CD4-positive, alpha-beta T cell treated with Interleukin-2 at 100 ng/mL for 4 hours (primary cell): ENCODE measurements at regions not wholly inside any gene's neighbourhood (a gene's known extent, or its start where the extent isn't known, plus 50 kb on each side); places are given as distances from the start of the nearest gene placed in this dataset.

Experiments used
- DNase-seq: peaks from one replicate; pipeline ENCODE4 v3.0.0-alpha.2; 2020; ENCODE audit warnings: low spot score

DNA sequence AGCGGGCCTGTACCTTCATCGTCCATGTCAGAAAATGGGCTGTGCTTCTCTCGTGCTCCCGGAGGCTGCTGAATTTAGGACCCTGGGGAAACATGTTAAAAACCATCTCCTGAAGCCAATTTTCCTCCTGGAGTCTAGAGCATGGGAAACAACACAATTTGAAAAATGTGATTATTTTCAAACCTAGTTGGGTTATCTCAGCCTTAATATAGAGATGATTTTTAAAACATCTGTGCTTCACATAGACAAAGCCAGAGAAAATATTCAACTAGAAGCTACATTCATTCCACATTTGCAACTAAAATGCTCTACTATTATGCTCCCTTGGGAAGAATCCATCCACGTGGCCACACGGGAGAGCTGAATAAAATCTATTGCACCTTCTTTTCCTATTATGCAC lies 225.9 kb upstream of the TMEM72 start:
- no peak for DNase-seq

DNA sequence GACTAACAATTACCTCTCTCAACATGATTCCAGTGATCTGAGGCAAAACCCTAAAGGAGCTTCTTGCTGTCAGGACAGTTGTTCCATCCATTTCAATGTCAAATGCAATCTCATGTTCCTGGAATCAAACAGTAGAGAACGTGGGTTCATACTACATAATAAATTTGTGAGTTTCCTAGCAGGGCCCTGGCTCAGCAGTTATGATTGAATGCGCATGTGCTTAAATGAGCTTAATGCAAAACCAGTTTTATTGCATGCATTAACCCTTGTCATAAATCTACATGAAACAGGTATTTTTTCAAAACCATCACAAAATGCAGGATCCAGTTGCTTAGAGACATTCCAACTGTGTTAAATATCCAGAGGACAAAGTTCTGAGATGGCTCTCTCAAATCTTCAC lies 225.4 kb upstream of the TMEM72 start:
- no peak for DNase-seq

DNA sequence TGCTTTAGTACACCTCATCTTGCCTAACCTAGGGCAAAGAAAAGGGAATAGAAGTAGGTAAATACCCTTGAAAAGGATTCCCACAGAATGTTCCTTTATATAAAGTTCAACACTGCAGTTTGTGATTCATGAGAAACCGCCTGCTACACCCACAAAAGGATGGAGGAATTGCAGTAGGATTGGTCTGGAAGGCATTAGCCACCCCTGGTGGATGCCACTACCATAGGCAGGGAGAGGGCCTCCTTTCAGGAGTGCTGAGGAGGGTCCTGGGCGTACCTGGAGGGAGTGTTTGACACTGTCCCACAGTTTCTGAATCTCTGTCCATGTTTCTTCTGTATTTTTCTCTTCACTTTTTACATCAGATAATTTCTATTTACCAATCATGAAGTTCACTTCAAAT lies 221.8 kb upstream of the TMEM72 start:
- no peak for DNase-seq

DNA sequence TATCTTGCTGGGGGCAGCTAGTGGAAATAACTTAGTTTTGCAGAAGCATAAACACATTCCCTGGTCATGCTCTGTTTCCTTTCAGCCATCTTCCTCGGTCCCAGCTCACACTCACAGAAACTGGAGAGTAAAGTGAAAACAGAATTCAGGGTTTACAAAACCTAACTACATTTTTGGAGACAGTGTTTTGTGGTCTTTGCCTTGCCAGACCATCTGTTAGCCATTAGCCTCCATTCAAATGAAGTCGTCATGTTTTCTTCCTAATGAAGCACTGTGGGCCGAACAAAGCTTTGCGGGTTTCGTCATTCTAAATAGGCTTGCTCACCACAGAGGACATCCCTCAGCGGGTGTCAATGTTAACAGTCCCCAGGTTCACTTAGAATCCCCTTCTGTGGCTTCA lies 214.6 kb upstream of the TMEM72 start:
- DNase-seq, result no peak

DNA sequence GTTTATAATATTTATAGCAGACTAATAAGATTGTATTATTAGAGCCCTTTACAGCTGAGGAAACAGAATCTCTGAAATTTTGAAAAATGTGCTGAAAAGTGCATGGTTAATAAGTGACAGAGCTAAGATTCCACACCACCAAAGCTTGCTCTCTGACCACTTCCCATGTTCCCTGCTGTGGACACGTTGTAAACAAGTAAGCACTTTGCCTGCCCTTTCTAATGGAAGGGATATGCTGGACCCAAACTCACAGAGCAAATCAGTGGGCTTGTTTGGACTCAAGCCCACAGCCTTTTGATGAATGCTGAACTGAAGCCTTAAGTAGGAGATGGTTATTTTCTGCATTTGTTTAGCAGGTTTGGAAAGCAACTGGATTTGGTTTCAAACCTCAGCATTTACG lies 214.0 kb upstream of the TMEM72 start:
- no peak for DNase-seq

DNA sequence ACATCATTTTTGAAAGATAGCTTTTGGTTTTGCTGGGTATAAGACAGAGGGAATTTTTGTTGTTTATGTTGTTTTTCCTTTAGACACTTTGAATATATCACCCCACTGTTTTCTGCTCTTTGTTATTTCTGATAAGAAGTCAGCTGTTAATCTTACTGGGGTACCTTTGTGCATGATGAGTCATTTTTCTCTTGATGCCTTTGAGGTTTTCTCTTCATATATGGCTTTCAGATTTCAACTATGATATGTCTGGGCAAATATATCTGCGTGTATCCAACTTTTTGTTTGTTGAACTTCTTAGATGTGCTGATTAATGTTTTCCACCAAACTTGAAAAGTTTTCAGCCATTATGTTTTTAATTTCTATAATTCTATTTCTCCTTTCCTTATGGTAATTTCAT lies 208.6 kb upstream of the TMEM72 start:
- DNase-seq, result no peak

DNA sequence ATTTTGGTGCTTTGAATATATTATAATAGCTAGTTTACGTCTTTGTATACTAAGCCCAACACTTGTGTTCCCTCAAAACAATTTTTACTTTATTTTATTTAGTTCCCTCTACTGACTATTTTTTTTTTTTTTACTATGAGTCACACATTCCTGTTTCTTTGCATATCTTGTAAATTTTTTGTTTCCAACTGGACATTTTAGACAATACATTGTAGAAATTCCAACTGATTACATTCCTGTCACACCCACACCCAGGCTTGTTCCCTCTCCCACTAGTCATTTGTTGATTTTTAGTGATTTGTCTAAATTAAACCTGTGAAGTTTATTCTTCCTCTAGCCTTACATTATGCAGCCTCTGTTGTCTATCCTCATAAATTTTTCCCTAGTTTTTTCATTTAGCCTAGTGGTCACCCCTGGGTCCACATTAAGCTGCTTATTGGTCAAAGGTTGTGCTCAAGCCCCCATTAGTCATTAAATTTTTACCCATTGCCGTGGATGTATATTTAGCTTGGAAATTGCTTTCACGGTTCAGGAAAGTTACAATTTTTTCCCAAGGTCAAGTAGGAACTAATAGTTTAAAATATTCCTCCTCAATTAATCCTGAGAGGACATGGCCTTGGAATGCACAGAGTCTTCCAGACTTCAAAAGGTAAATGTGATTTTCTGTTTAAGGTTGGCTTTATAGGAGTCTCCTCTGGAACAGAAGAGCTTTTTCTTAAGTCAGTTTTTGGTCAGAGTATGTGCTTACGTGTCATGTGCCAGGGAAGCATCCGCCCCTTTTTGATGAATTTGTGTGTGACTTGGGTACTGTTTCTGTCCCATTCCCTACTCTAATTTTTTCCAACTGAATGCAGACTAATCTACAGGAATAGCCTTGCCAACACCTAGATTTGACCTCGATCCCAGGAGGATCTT lies 207.6 kb upstream of the TMEM72 start:
- DNase-seq, result no peak

DNA sequence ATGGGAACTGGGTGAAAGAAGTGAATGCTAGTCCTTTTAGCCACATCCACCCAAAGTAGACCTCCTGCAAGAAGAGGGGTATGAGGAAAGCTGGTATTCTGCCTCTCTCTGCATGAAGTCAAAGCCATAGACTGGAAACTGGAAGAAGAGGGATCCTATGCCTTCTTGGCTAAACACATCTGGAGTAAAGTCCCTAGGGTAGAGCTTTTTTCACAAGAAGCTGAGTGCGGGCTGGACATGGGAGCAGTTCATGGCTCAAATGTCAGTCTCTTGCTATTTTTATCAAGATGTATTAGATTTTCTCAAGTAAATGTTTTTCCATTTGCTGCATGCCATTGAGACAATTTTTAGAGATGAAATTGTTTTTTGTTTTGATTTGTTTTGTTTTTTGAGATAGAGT lies 206.5 kb upstream of the TMEM72 start:
- DNase-seq, result no peak

DNA sequence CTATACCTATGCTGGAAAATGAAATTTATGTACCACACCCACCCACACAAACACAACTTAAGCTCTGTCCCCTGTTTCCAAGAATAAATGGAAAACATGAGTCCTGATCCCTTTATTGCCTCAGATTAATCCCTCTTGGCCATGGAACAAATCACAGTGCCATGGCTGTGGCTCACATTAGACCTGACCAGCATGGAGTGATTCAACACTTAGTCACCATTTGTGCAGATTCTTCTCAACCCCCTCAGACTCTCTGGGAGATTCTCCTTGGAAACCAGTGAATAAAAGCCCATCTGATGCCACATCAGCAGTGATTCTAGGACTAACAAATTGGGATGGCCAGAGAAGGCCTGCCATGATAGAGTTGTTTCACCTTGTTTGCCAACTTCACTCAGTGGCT lies 204.4 kb upstream of the TMEM72 start:
- DNase-seq, result no peak

DNA sequence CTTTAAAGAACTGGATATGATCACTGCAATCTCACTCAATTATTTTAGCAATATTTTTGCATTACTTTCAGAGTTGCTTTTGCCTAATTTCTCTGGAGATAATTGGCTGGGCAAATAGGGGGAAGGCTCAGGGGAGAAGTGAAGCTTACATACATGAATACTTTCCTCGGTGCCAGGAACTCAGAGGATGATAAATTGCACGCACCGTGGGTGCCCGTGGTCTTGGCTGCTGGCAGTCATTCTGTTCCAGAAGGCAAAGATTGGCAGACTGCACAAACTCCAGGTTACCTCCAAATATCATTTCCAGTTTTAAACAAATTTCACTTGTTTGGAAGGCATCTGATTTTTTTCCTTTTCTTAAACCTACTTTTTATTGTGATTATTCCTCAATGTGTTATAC lies 197.8 kb upstream of the TMEM72 start:
- no peak for DNase-seq

DNA sequence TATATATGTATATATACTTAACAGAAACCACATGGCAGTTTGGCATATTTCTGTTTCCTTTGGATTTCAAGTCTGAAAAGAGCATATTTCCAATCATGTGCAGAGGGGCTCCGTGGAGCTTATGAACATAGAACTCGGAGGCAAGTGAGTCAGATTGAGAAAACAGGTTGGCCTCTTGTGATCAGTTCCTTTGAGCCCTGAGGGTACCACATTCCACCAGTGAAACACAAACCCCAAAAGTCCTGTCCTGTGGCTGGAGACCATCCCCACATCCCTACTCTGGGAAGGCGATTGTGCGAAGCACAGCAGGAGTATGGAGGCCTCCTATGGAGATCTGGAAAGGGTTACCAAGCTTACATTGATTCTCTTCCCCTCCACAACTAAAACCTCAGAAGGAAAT lies 196.7 kb upstream of the TMEM72 start:
- DNase-seq, result no peak

DNA sequence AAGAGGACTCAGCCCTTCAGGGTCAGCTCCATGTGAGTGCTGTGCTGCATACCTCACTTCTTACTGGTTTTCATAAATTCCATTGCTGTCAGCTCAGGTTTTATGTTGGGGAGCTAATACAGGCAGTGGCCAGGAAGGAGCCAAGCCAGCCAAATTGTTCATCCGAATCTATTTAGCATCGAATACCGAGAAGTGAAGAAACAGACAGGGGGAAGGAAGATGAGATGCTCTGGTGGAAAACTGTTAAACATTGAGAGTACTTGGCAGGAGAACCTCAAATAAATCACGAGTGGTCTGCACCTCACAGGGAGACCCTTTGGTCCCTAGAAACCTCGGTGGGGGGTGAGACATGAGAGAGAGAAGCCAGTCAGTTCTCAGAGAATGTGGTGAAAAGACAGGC lies 196.0 kb upstream of the TMEM72 start:
- DNase-seq, result no peak

DNA sequence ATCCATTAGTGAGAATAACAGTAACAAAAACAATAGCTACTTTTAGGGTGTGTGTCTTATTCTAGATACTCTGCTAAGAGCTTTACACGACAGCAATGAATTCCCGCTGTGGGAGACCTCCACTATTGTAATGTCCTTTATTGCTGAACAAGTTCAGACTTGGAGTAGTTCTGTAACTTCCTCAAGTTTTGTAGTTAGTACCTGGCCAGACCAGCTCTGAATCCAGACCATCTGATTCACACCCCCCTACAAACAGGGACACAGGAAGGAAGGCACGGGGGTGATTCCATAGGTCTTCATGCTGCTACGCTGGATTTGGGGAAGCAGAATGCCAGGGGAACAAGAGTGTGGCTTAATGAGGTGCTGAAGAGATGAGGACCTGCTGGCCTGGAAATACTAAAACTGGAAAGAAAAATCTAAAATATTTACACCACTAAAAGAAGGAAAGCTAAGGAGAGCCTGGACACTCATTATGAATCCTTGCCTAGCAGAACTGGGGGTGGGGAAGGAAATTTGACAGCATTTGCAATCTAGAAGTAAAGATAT lies 194.6 kb upstream of the TMEM72 start:
- no peak for DNase-seq

DNA sequence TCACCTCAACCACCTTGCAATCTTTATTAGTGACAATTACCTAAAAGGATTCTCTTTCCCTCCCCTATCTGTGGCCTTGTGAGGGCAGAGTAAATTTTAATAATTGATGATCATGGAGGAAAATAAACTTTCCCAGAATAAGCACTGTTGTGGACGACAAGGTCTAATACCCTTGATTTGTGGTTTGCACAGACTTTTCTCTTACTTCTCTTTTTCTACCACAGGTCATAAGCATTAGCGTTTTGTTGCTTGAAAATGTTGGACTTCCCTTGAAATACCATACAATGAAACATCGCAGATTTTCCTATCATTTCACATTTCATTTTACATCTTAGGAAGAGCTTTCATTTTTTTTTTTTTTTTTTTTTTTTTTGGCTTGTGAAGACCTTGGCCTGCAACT lies 188.1 kb upstream of the TMEM72 start:
- no peak for DNase-seq

DNA sequence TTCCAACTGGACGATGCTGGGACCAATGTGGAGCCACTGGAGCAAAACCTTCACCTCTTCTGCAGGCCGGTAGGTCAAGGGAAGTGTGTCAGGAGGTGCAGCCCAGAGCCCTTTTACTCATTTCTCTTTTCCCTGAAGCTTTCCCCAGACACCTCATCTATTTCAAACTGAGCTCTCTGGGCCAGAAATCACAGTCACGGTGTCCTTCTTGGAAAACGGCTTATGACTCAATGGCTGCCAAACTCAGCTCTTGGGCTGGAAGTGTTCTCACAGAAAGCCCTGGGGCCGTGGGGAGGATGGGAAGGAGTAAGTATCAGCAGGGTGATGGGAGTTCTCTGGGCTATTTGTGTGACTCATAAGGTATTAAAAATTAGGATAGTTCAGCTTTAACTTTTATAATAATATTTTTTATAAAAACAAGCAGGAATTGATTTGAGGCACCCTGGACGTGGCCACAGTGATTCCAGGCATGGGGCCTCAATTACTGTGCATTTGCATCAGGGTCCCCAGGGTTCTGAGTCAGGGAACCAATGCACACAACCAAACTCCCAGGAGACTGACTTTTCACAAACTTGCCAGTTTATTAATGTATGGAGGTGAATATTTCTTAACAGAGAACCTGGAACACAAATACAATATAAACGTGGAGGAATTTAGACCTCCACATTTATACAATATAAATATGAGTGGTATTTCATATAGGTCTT lies 187.4 kb upstream of the TMEM72 start:
- no peak for DNase-seq

DNA sequence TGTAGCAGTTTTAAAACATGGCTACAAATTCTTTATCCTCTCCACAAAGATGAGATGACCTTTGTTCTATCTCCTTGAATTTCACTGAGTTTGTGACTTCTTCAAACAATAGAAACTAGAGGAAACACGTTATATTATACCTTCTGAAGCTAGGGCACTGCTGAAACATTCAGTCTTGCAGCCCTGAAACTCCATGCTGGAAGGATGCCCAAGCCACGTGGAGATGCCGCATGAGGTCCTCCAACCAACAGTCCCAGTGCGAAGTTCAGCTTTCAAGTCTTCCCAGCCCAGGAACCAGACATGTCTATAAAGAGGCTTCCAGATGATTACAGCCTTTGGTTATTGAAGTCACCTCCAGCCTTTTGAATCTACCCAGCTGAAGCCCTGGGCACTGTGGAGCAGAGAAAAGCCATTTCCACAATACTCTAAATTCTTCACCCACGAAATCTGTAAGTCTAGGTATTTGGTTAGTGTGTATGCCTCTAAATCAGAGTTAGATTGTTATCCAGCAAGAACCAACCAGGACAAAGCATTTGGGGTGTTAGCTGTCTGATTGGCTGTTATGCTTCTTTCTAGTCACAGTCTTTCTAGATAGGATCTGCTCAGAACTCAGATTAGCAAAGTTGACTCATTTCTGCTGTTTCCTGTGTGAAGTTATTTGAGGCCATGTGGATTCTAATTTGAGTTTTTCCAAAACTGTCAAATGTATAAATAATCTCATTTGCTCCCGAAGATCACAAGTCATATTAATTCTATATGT lies 186.5 kb upstream of the TMEM72 start:
- no peak for DNase-seq

DNA sequence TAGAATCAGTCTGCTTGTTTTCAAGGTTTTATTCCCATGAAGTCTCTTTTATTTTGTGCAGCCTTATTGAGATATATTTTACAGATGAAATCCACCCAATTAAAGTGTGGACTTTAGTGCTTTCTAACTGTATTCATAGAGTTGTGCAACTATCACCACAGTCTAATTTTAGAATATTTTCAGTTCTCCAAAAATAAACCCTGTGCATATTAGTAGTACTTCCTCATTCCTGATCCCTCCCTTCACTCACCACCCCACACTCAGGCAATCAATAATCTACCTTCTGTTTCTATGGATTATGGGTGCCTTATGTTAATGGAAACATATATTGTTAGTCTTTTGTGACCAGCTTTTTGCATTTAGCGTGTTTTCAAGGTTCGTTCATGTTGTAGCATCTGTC lies 185.7 kb upstream of the TMEM72 start:
- no peak for DNase-seq

DNA sequence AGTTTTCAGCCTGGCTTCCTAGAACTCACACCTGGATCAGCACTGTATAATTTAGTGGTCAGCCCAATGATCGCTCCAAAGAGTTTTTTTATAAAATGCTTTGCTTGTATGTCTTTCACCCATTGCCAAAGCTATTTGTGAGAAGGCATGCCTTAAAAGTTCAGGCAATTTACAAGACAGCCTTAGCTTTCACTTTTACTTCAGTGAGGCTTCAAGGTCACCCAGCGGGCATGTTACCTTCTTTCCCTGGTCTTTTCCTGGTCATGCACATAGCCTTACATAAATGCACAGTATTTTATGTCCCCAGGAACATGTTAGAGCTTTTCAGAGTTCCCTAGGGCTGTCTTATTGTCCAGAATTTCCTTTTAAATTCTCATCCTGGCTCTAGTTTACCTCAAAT lies 179.9 kb upstream of the TMEM72 start:
- no peak for DNase-seq

DNA sequence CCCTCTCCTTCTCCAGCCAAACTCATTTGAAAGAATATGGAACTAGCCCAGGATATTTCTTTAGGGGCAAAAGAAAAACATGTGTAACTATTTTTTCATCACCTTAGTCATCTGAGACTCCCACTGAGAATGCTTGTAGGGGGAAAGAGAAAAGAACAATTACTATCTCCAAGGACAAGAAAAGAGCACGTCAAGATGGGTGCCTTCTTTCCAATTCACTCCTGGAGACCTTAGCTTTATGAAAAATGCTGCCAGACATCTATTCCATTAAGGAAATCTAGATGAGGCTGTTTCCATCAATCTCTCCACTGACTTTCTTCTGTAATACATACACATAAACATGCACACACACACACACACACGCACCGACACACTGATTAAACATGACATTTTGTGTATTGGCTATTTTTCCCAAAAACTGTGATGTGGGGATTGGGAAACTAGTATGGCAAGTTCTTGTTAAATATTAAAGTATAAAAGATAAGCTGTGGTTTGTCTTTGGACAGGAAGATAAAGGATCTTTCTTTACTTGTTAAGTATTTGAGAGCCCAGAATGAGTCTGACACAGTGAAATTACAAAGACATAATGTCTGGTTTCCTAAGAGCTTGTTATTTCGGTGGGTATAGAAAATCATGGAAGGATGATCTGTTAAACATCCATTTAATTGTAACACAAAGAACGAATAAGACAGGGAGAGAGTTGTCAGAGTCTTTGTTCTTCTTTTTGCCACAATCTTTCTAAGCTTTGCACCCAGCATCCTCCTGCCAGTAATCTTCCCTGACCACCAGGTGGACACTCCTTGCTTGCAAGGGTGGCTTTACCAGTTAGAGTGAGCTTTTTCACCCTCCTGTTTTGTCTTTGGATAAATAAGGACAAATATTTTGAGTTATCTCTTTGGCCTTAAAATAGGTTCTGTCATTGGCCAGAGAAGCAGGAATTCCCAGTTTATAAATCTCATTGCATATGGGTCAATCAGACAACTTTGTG lies 177.3 kb upstream of the TMEM72 start:
- no peak for DNase-seq

DNA sequence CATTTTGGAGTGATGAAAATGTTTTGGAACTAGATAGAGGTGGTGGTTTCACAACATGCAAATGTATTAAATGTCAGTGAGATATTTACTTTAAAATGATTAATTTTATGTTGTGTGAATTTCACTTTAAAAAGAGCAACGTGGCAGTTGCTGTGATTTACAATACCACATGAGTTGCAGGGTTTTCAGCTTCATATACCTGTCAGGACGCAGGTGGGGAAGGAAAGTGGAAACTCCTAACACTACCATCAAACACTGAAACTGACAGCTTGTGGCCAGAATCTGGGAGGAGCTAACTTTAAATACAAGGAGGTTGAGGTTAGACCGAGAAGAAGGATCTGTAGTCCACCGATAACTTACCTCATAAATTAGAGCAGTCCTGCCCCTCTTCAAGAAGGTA lies 168.9 kb upstream of the TMEM72 start:
- DNase-seq, result no peak

DNA sequence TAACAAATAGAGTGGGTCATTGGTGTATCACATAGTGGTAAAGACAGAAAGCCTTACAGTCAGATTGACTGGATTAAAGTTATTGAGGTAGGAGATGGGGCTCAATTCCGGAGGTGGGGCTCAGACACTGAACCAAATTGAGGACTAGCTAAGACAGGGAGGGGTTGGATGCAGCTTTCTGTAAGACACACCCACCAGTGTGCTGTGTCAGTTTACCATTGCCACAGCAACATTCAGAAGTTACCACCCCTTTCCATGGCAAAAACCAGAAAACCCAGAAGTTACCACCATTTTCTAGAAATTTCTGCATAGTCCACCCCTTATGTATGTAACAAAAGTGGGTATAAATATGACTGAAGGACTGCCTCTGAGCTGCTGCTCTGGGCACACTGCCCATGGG lies 167.6 kb upstream of the TMEM72 start:
- DNase-seq, result no peak
